GM19238 (cell line): ENCODE measurements at regions not wholly inside any gene's neighbourhood (a gene's known extent, or its start where the extent isn't known, plus 50 kb on each side); places are given as distances from the start of the nearest gene placed in this dataset.

Experiments used
- DNase-seq: peaks from one replicate; pipeline ENCODE4 v3.0.0; 2011; ENCODE audit warnings: low spot score; ENCODE audit not compliant: insufficient read length

- DNase-seq, result no peak
Measured at GRCh38 chr15:35724626-35725025, 178.7 kb upstream of the DPH6 start.

- DNase-seq, result no peak
Measured at GRCh38 chr15:35725353-35725752, 179.4 kb upstream of the DPH6 start.

GRCh38 chr15:35727627-35728026, 181.7 kb upstream of the DPH6 start:
- DNase-seq, result no peak

GRCh38 chr15:35728219-35728940, 182.4 kb upstream of the DPH6 start:
- DNase-seq, result no peak

GRCh38 chr15:35736150-35736549, 190.2 kb upstream of the DPH6 start:
- DNase-seq, result no peak

GRCh38 chr15:35737441-35737840, 191.5 kb upstream of the DPH6 start:
- no peak for DNase-seq

GRCh38 chr15:35738370-35738769, 192.4 kb upstream of the DPH6 start:
- DNase-seq, result no peak

- no peak for DNase-seq
Measured at GRCh38 chr15:35740761-35741160, 194.8 kb upstream of the DPH6 start.

- DNase-seq, result no peak
Measured at GRCh38 chr15:35741395-35741794, 195.4 kb upstream of the DPH6 start.

- DNase-seq, result no peak
Measured at GRCh38 chr15:35741881-35742280, 195.9 kb upstream of the DPH6 start.

GRCh38 chr15:35743321-35743720, 197.4 kb upstream of the DPH6 start:
- no peak for DNase-seq

GRCh38 chr15:35746121-35746520, 200.2 kb upstream of the DPH6 start:
- DNase-seq, result no peak

GRCh38 chr15:35748105-35748504, 202.1 kb upstream of the DPH6 start:
- no peak for DNase-seq

GRCh38 chr15:35750051-35750450, 204.1 kb upstream of the DPH6 start:
- DNase-seq, result no peak

- peak; percentile 10 for DNase-seq
Measured at GRCh38 chr15:35751413-35752133, 205.6 kb upstream of the DPH6 start.

- DNase-seq, result no peak
Measured at GRCh38 chr15:35752134-35752466, 206.1 kb upstream of the DPH6 start.

GRCh38 chr15:35753486-35753885, 207.5 kb upstream of the DPH6 start:
- no peak for DNase-seq

GRCh38 chr15:35755237-35755802, 209.4 kb upstream of the DPH6 start:
- DNase-seq, result no peak

- DNase-seq, result no peak
Measured at GRCh38 chr15:35756623-35757022, 210.7 kb upstream of the DPH6 start.

- DNase-seq, result no peak
Measured at GRCh38 chr15:35757361-35757760, 211.4 kb upstream of the DPH6 start.

- no peak for DNase-seq
Measured at GRCh38 chr15:35757765-35758164, 211.8 kb upstream of the DPH6 start.

GRCh38 chr15:35764661-35765519, 218.9 kb upstream of the DPH6 start:
- no peak for DNase-seq
